MM.1S (cell line): ENCODE measurements at regions not wholly inside any gene's neighbourhood (a gene's known extent, or its start where the extent isn't known, plus 50 kb on each side); places are given as distances from the start of the nearest gene placed in this dataset.

Experiments
- DNase-seq: peaks from one replicate; pipeline ENCODE4 v3.0.0-alpha.2; 2015
- H2AFZ ChIP-seq: fragments of 300-600 bp; sonication (generic); 2 replicates; pipeline ENCODE4 v1.6.0; 2016; ENCODE audit warnings: antibody characterized with exemption, low read length
- H3F3A ChIP-seq: fragments of 300-600 bp; sonication (generic); 2 replicates; pipeline ENCODE4 v1.6.1; 2016; ENCODE audit warnings: mild to moderate bottlenecking, antibody characterized with exemption, low read length, moderate library complexity, mixed read lengths; ENCODE audit not compliant: insufficient read depth
- H3K27ac ChIP-seq: fragments of 300-600 bp; sonication (generic); 2 replicates; pipeline ENCODE4 v1.5.1; 2016; ENCODE audit warnings: mild to moderate bottlenecking, low read length
- H3K27me3 ChIP-seq: fragments of 300-600 bp; sonication (generic); replicated peaks from 2 replicates; pipeline ENCODE4 v1.6.0; 2016; ENCODE audit warnings: low read length; ENCODE audit not compliant: insufficient read depth
- H3K36me3 ChIP-seq: fragments of 300-600 bp; sonication (generic); replicated peaks from 2 replicates; pipeline ENCODE4 v1.6.1; 2016; ENCODE audit warnings: mild to moderate bottlenecking, low read length, mixed read lengths; ENCODE audit not compliant: insufficient read depth
- H3K4me1 ChIP-seq: fragments of 300-600 bp; sonication (generic); 2 replicates; pipeline ENCODE4 v1.6.1; 2016; ENCODE audit warnings: low read length, mixed read lengths
- H3K4me2 ChIP-seq: fragments of 300-600 bp; sonication (generic); 2 replicates; pipeline ENCODE4 v1.6.0; 2016; ENCODE audit warnings: low read depth, low read length
- H3K4me3 ChIP-seq: fragments of 300-600 bp; sonication (generic); 2 replicates; pipeline ENCODE4 v1.5.1; 2016; ENCODE audit warnings: low read length, mixed read lengths
- H3K79me2 ChIP-seq: fragments of 300-600 bp; sonication (generic); 2 replicates; pipeline ENCODE4 v1.6.1; 2016; ENCODE audit warnings: mixed run types, low read length, mixed read lengths
- H3K9ac ChIP-seq: fragments of 300-600 bp; sonication (generic); 2 replicates; pipeline ENCODE4 v1.6.1; 2016; ENCODE audit warnings: low read length, mixed read lengths
- H3K9me2 ChIP-seq: fragments of 300-600 bp; sonication (generic); replicated peaks from 2 replicates; pipeline ENCODE4 v1.6.1; 2016; ENCODE audit warnings: mild to moderate bottlenecking, low read length, mixed read lengths; ENCODE audit not compliant: insufficient read depth
- H3K9me3 ChIP-seq: fragments of 300-600 bp; sonication (generic); replicated peaks from 2 replicates; pipeline ENCODE4 v1.6.1; 2016; ENCODE audit warnings: mild to moderate bottlenecking, low read length, mixed read lengths; ENCODE audit not compliant: insufficient read depth
- H4K20me1 ChIP-seq: fragments of 300-600 bp; sonication (generic); 2 replicates; pipeline ENCODE4 v1.6.1; 2016; ENCODE audit warnings: mild to moderate bottlenecking, low read length, moderate library complexity, mixed read lengths; ENCODE audit not compliant: insufficient read depth
- EZH2 ChIP-seq: fragments of 300-600 bp; sonication (generic); optimal IDR thresholded peaks from 2 replicates; pipeline ENCODE3; 2017; ENCODE audit warnings: low read depth, mild to moderate bottlenecking, antibody characterized with exemption, low read length, mixed read lengths
- EZH2phosphoT487 ChIP-seq: fragments of 300-600 bp; sonication (generic); IDR thresholded peaks from 2 replicates; pipeline ENCODE4 v1.6.1; 2018; ENCODE audit warnings: antibody characterized with exemption, low read length
- TF ChIP-seq, protein P1 (sequence below): fragments of 300-600 bp; sonication (generic); IDR thresholded peaks from 2 replicates; pipeline ENCODE4 v1.5.1; 2016; ENCODE audit warnings: antibody characterized with exemption, low read length, mixed read lengths

DNA sequence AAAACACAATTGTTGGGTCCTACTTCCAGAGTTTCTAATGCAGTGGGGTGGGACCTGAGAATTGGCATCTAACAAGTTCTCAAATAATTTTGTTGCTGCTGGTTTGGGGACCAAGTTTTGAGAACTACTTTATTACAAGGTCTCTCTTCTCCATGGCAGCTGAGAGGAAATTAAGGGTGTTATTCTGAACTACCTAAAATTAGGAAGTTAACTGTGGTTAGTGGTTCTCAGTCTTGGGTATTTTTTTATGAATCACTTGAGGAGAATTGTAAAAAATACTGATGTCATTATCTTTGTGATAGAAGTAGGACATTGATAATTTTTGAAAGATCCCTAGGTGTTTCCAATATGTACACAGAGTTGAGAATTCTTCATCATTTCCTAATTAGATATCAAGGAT is 210.2 kb downstream of the MC4R start:
- Histone ChIP-seq H3K4me3 (no peak overlapping the region), H3K9ac (no peak overlapping the region), H3K4me1 (no peaks in the 10 kb centered on the region), H3F3A (no peaks in the 10 kb centered on the region), H4K20me1 (no peaks in the 10 kb centered on the region), H3K9me3 (no peaks in the 10 kb centered on the region), H3K4me2 (no peak overlapping the region), H3K27ac (no peak overlapping the region), H3K27me3 (no peaks in the 10 kb centered on the region), H2AFZ (no peak overlapping the region), H3K9me2 (no peaks in the 10 kb centered on the region), H3K36me3 (no peaks in the 10 kb centered on the region), H3K79me2 (no peaks in the 10 kb centered on the region)
- TF ChIP-seq EZH2 (no peak), EZH2phosphoT487 (no peak)
- TF ChIP-seq, protein P1, sequence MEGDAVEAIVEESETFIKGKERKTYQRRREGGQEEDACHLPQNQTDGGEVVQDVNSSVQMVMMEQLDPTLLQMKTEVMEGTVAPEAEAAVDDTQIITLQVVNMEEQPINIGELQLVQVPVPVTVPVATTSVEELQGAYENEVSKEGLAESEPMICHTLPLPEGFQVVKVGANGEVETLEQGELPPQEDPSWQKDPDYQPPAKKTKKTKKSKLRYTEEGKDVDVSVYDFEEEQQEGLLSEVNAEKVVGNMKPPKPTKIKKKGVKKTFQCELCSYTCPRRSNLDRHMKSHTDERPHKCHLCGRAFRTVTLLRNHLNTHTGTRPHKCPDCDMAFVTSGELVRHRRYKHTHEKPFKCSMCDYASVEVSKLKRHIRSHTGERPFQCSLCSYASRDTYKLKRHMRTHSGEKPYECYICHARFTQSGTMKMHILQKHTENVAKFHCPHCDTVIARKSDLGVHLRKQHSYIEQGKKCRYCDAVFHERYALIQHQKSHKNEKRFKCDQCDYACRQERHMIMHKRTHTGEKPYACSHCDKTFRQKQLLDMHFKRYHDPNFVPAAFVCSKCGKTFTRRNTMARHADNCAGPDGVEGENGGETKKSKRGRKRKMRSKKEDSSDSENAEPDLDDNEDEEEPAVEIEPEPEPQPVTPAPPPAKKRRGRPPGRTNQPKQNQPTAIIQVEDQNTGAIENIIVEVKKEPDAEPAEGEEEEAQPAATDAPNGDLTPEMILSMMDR = no peak
- DNase-seq = no peak

DNA sequence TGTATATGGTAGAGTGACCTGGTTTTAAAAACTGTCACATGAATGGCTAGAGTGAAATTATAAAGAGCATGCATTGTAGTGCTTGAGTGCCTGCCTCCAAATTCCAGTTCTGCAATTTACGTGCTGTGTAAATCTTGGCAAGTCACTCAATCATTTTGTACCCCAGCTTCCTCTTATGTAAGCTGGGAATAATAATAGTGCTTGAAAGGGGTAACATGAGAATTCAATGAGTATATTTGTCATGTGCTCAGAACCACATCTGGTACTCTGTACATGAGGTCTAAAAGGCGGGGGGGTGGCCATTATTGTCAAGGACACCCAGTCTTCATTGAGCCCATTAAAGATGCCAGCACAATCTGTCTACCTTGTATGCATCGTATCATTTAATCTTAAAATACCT is 214.8 kb downstream of the MC4R start:
- Histone ChIP-seq H3K4me2 (no peak overlapping the region), H3K4me3 (no peak overlapping the region), H3K27ac (no peak overlapping the region), H3K9me2 (no peaks in the 10 kb centered on the region), H2AFZ (no peak overlapping the region), H3F3A (no peaks in the 10 kb centered on the region), H3K79me2 (no peaks in the 10 kb centered on the region), H3K27me3 (no peaks in the 10 kb centered on the region), H3K9ac (no peak overlapping the region), H3K36me3 (no peaks in the 10 kb centered on the region), H3K9me3 (no peaks in the 10 kb centered on the region), H3K4me1 (no peaks in the 10 kb centered on the region), H4K20me1 (no peaks in the 10 kb centered on the region)
- DNase-seq = no peak
- TF ChIP-seq, protein P1 = no peak
- TF ChIP-seq EZH2phosphoT487 (no peak), EZH2 (no peak)

DNA sequence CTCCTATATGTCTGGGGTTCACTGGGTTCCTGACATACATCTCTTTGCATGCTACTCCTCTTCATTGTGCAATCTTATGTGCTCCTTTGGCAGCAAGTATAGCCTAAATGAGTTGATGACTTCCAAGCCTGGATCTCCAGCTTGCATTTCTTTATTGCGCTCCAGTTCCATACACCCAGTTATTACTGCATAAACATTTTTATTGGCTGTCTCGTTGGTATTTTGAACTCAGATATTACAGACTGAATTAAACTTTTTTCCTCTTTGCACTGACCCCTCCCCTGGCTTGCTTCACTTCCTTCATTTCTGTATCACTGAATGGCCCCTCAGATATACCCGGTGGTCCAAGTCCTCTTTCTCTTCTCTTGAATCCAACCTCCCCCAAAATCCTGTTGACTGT is 219.2 kb downstream of the MC4R start:
- Histone ChIP-seq H3K36me3 (no peaks in the 10 kb centered on the region), H3K9me3 (no peaks in the 10 kb centered on the region), H3K4me1 (no peaks in the 10 kb centered on the region), H3K27me3 (no peaks in the 10 kb centered on the region), H3K9me2 (no peaks in the 10 kb centered on the region), H3K4me2 (no peak overlapping the region), H2AFZ (no peak overlapping the region), H3F3A (no peaks in the 10 kb centered on the region), H3K9ac (no peak overlapping the region), H3K4me3 (no peak overlapping the region), H3K27ac (no peak overlapping the region), H4K20me1 (no peaks in the 10 kb centered on the region), H3K79me2 (no peaks in the 10 kb centered on the region)
- TF ChIP-seq EZH2 (no peak), EZH2phosphoT487 (no peak)
- TF ChIP-seq, protein P1 = no peak
- DNase-seq = no peak
